Activated CD8-positive, alpha-beta memory T cell treated with anti-CD3 and anti-CD28 coated beads for 36 hours (primary cell): ENCODE measurements at regions not wholly inside any gene's neighbourhood (a gene's known extent, or its start where the extent isn't known, plus 50 kb on each side); places are given as distances from the start of the nearest gene placed in this dataset.
"Not testable (repeated sequence)": the region's sequence is repeated elsewhere in the genome, so short reads cannot be mapped to it uniquely, and the experiment has no call there.

Source experiments
- CTCF ChIA-PET: fragments of 350-600 bp; sonication (Branson Sonifier 250); formaldehyde crosslinking; loops from one replicate; lab custom pipeline; 2021; ENCODE audit warnings: antibody characterized with exemption; lab: Charles Lee
- POLR2A ChIA-PET: fragments of 350-600 bp; sonication (Branson Sonifier 250); formaldehyde crosslinking; loops from one replicate; lab custom pipeline; 2021; ENCODE audit warnings: antibody characterized with exemption; lab: Charles Lee

GRCh38 chr18:75735291-75735690, 307.8 kb upstream of the SMIM21 start:
- POLR2A ChIA-PET, result no interaction called here
- CTCF ChIA-PET, result no interaction called here

- CTCF ChIA-PET, result no interaction called here
- POLR2A ChIA-PET, result no interaction called here
Observed at GRCh38 chr18:75730249-75730648, 302.7 kb upstream of the SMIM21 start.

- CTCF ChIA-PET, result no interaction called here
- POLR2A ChIA-PET, result no interaction called here
Observed at GRCh38 chr18:75728621-75729020, 301.1 kb upstream of the SMIM21 start.

- POLR2A ChIA-PET, result no interaction called here
- CTCF ChIA-PET, result no interaction called here
Observed at GRCh38 chr18:75727456-75727855, 300.0 kb upstream of the SMIM21 start.

GRCh38 chr18:75723521-75724340, 296.2 kb upstream of the SMIM21 start:
- CTCF ChIA-PET, result no interaction called here
- POLR2A ChIA-PET, result no interaction called here

GRCh38 chr18:75714766-75715165, 287.3 kb upstream of the SMIM21 start:
- CTCF ChIA-PET, result no interaction called here
- POLR2A ChIA-PET, result no interaction called here

- POLR2A ChIA-PET, CTCF ChIA-PET: not testable (repeated sequence)
Observed at GRCh38 chr18:75712124-75712867, 284.8 kb upstream of the SMIM21 start.

- POLR2A ChIA-PET, result no interaction called here
Observed at GRCh38 chr18:75700561-75700960, 273.1 kb upstream of the SMIM21 start.

GRCh38 chr18:75698861-75699260, 271.4 kb upstream of the SMIM21 start:
- POLR2A ChIA-PET, result no interaction called here
- CTCF ChIA-PET, result no interaction called here

More at GRCh38 chr18:75700561-75700960, 273.1 kb upstream of the SMIM21 start:
- CTCF ChIA-PET, result no interaction called here

- ChIA-PET POLR2A (no interaction called here), CTCF (no interaction called here)
Observed at GRCh38 chr18:75697493-75697892, 270.0 kb upstream of the SMIM21 start.

- ChIA-PET POLR2A (no interaction called here), CTCF (no interaction called here)
Observed at GRCh38 chr18:75696391-75696790, 268.9 kb upstream of the SMIM21 start.

- ChIA-PET POLR2A (no interaction called here), CTCF (no interaction called here)
Observed at GRCh38 chr18:75694292-75694691, 266.8 kb upstream of the SMIM21 start.

GRCh38 chr18:75691483-75691882, 264.0 kb upstream of the SMIM21 start:
- POLR2A ChIA-PET, result no interaction called here
- CTCF ChIA-PET, result no interaction called here

- CTCF ChIA-PET, POLR2A ChIA-PET: not testable (repeated sequence)
Observed at GRCh38 chr18:75690283-75690682, 262.8 kb upstream of the SMIM21 start.

- ChIA-PET CTCF (no interaction called here), POLR2A (no interaction called here)
Observed at GRCh38 chr18:75687626-75688025, 260.1 kb upstream of the SMIM21 start.

- CTCF ChIA-PET, result no interaction called here
- POLR2A ChIA-PET, result no interaction called here
Observed at GRCh38 chr18:75683426-75683825, 255.9 kb upstream of the SMIM21 start.

GRCh38 chr18:75681538-75682115, 254.1 kb upstream of the SMIM21 start:
- POLR2A ChIA-PET, result no interaction called here
- CTCF ChIA-PET, result interaction anchor here (0.6 kb wide), 1 partner anchor 422 kb away, joined by 3 read pairs; no protein-coding TSS in a partner anchor

GRCh38 chr18:75679331-75679730, 251.8 kb upstream of the SMIM21 start:
- ChIA-PET POLR2A (no interaction called here), CTCF (no interaction called here)

- POLR2A ChIA-PET, result no interaction called here
- CTCF ChIA-PET, result no interaction called here
Observed at GRCh38 chr18:75678627-75679026, 251.1 kb upstream of the SMIM21 start.

GRCh38 chr18:75677696-75678455, 250.4 kb upstream of the SMIM21 start:
- ChIA-PET POLR2A (interaction anchor here (0.5 kb wide), 1 partner anchor 431 kb away, joined by 3 read pairs; no protein-coding TSS in a partner anchor), CTCF (no interaction called here)
